ENCODE measurements at regions not wholly inside any gene's neighbourhood (a gene's known extent, or its start where the extent isn't known, plus 50 kb on each side); places are given as distances from the start of the nearest gene placed in this dataset.
"Not testable (repeated sequence)": the region's sequence is repeated elsewhere in the genome, so short reads cannot be mapped to it uniquely, and the experiment has no call there.

DNA sequence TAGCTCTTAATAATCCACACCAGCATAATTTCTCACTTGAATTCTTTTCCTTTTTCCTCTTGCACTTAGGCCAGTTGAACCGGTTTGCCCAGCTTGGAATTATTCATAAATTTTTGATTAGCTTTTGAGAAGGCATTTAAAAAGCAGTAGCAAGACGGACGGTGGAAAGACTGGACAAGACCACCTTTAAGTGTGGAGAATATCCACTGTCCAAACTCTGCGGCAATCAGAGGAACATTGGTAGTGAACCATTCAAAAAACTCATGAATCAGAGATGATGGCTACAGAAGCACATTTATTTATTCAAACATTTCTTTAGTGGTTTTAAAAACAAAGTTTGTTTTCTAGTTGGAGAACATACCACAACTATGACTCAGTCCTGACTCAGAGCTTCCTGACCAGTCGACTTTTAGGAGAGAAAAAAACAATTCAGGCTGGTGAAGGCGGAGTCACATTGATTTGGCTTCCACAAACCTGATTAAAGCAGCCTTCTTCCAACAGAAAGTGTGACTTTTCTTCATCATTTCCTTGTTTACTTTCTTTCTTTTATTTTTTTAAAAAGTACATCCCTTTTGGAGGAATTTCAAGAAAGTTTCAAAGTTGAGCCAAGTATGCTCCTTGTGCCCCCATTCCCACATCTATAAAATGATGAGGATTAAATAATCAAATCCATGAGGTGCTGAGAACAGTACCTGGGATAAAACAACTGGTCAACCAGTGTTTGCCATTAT, 128.8 kb downstream of the ADSS2 start:
- DNase-seq (ENCODE audit: low spot score): no peak

DNA sequence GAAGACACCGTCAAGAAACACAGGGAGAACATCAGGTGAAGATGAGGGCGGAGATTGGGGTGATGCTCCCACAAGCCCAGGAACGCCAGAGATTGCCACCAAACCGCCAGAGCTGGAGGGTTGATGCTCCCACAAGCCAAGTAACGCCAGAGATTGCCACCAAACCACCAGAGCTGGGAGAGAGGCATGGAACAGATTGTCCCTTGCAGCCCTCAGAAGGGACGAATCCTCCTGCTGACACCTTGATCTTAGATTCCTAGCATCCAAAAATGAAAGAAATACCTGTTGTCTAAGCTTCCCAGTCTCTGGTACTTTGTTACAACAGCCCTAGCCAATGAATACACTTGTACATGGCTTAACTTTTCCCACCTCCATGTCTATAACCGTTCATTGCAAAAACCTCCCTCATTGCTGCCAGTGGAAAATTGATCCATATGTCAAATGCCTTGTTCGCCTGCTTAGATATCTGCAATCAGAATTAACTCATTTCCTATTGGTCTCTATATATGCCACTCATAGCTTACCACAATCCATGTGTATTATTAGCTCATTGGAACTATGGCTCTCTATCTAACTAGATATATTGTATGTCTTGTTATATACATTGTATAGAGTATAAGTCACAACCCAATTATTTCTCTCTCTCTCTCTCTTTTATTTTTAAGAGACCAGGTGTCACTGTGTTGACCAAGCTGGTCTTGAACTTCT, 127.4 kb downstream of the ADSS2 start:
- no peak for DNase-seq (ENCODE audit: low spot score)

DNA sequence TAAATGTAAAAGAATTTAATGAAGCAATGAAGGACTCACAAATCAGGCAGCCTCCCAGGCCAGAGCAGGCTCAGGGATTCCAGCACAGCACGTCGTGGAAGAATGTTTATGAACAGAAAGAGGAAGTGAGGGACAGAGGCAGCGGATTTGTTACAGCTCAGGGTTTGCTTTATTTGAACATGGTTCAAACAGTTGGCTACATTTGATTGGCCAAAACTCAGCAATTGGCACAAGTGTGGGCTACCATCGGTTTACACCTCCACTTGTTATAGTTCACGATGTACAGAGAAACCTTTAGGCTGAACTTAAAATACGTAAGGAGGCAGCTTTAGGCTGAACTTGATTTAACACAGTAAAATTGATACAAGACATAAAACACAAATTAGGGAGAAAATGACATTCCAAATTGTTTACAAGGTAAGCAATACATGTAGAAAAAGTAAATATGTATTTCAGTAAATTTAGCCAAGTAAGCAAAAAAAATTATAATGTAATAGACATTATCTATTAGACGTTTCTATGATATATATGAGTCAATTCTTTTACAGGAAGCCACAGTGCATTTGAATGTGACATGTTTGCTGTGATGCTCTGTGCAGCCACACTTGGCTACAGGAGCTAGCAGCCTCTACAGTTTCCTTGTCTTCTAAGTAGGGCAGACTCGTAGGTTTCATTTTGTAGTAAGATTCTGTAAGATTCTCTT, 126.5 kb downstream of the ADSS2 start:
- DNase-seq (ENCODE audit: low spot score): no peak

DNA sequence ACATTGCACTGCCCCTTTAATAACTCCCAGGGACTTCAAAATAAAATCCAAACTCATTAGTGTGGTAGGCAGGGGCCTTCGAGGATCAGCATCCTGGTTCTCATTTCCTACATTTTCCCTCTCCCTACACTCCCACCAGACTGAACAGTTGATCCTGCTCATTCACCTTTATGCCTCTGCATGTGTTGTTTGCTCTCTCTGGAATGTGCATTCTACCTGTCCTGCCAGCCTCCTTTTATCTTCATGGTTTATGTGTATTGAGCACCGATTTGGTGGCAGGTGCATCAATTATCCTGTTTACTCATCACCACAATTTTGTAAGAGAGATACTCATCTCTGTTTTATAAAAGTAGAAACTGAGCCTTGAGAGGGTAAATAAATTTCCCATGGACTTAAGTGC, 125.0 kb downstream of the ADSS2 start:
- DNase-seq (ENCODE audit: low spot score): no peak

DNA sequence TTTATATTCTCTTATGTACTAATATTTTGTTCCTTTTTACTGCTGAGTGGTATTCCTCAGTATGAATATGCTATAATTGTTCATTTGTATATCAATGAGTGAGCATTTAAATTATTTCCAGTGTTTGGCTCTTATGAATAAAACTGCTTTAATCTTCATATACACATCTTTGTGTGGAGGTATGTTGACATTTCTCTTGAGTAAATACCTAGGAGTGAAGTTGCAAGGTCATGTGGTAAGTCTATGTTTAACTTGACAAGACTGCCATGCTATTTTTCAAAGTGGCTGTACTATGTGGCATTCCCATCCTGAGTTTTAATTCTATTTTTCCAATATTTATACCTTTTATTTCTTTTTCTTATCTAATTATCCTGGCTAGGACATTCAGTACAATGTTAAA, 124.2 kb downstream of the ADSS2 start:
- no peak for DNase-seq (ENCODE audit: low spot score)

DNA sequence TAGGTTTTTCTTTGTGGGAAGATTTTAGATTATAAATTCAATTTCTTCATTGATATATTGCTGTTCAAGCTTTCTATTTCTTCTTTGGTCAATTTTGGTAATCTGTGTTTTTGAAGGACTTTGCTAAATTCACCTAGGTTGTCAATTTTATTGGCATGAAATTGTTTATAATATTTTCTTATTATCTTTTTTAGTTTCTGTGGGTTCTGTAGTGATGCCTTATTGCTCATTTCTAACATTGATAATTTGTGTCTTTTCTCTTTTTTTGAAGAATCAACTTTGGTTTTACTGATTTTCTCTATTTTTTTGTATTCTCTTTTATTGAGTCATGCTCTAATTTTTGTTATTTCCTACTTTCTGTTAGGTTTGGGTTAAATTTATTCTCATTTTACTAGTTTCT, 123.2 kb downstream of the ADSS2 start:
- DNase-seq (ENCODE audit: low spot score): no peak

DNA sequence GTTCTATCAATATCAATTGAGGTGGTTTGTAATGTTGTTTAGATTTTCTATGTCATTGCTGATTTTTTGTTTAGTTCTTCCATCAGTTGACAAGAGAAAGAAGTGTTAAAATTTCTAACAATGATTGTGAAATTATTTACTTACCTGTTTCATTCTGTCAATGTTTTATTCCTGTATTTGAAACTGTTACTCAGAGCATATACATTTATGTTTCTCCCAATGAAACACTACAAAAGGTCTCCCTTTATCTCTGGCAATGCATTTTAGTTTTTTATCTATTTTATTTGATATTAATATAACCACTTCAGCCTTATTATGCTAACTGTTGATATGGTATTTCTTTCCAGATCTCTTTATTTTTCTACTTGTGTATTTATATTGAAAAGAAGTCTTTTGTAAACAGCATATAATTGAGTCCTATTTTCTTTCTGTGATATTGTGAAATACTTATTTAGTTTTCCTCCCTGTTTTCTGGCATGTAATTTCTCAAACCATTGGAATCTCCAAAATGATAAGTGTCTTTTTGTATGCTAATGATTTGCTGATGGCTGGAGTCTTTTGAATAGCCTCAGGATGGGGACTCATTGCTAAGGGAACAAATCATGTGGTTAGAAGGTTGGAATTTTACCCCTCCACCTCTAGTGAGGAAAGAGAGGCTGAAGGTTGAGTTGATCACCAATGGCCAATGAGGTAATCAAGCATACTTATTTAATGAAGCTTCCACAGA, 122.0 kb downstream of the ADSS2 start:
- DNase-seq (ENCODE audit: low spot score): no peak

DNA sequence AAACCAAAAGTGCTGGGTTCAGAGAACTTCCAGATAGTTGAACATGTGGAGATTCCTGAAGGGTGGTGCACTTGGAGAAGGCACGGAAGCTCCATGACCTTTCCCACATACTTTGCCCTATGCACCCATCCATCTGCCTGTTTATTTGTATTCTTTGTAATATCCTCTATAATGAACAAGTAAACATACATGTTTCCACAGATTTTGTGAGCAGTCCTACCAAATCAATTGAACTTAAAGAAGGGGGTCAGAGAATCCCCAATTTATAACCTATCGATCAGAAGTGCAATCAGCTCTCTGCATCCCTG, 121.4 kb downstream of the ADSS2 start:
- DNase-seq (ENCODE audit: low spot score): no peak

DNA sequence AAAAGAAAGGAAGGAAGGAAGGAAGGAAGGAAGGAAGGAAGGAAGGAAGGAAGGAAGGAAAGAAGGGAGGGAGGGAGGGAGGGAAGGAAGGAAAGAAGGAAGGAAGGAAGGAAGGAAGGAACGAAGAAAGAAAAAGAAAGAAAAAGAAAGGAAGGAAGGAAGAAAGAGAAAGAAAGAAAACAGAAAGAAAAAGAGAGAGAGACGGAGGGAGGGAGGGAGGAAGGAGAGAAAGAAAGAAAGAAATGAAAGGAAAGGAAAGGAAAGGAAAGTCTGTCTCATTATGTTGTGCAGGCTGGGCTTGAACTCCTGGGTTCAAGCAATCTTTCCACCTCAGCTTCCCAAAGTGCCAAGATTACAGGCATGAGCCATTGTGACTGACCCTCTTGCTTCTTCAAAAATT, 118.9 kb downstream of the ADSS2 start:
- DNase-seq (ENCODE audit: low spot score): not testable (repeated sequence)

DNA sequence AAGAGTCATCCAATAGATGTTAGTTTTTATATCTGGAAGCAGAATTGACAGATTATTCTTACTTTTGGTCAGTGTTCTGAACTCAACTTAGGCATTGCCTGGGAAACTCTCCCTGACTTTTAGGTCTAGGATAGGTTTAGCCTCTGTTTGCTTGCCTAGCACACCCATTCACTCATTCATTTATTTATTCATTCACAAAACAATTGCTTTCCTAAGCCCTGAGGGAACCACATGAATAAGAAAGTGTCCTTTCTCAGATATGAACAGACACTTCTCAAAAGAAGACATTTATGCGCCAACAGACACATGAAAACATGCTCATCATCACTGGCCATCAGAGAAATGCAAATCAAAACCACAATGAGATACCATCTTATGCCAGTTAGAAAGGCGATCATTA, 117.4 kb downstream of the ADSS2 start:
- DNase-seq (ENCODE audit: low spot score): not testable (repeated sequence)

DNA sequence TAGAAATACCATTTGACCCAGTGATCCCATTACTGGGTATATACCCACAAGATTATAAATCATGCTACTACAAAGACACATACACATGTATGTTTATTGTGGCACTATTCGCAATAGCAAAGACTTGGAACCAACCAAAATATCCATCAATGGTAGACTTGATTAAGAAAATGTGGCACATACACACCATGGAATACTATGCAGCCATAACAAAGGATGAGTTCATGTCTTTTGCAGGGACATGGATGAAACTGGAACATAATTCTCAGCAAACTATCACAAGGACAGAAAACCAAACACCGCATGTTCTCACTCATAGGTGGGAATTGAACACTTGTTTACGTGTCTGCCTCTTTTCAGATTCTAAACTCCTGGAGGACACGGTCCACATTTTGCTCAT, 116.9 kb downstream of the ADSS2 start:
- DNase-seq (ENCODE audit: low spot score): not testable (repeated sequence)

DNA sequence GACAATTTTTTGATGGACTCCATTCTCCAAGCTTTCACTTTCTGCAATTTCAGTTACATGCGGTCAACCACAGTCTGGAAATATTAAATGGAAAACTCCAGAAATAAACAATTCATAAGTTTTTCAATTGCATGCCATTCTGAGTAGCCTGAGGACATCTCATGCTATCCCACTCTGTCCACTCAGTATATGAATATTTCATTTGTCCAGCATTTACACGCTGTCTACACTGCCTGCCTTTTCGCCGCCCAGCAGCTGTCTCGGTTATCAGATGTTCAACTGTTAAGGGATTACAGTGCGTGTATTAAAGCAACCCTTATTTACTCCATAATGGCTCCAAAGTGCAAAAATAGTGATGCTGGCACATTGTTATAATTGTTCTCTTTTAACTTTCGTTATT, 116.3 kb downstream of the ADSS2 start:
- DNase-seq (ENCODE audit: low spot score): no peak

DNA sequence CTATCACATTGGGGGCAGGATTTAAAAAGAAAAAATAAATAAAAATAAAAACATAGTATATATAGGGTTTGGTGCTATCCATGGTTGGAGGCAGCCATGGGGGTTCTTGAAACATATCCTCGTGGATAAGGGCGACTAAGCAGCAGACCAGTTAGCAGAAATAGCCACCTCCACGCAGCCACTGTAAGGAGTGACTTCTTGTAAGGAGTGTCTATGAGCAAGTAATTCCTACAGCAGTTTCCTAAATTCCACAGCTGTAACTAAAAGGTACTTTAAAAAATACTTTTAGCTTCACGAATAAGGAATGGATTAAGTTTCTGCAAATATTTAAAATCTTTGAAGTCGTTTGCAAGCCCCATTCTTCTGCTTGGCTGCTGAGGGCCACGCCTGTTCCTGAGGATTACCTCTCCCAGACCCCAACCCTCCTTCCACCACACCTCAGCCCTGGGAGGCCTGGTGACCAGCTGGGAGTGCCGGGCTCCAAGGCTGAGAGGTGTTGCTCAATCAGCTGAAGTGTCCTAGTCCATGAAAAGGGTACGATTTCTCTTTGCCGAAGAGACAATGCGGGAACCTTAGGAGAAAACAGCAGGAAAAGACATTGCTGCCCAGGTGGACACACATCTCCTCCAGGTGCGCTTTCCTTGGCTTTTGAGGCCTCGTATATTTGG, 115.3 kb downstream of the ADSS2 start:
- no peak for DNase-seq (ENCODE audit: low spot score)

DNA sequence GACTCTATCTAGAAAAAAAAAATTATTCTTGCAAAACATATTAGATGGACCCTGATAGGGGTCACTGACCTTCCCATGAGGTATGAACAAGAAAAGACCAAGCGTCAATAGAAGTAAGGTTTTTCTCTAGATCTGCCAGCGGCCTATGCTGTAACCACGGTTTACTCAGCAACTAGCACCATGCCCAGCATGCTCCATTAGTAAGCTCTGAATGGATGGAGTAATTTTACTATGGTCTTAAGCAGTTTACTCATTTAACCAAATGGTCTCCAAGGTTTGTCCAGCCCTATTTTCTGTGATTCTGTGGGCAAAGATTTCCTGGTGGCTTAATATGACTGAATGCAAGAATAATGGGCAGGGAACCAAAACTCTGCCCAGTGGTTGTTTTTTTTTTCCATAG, 113.9 kb downstream of the ADSS2 start:
- no peak for DNase-seq (ENCODE audit: low spot score)

DNA sequence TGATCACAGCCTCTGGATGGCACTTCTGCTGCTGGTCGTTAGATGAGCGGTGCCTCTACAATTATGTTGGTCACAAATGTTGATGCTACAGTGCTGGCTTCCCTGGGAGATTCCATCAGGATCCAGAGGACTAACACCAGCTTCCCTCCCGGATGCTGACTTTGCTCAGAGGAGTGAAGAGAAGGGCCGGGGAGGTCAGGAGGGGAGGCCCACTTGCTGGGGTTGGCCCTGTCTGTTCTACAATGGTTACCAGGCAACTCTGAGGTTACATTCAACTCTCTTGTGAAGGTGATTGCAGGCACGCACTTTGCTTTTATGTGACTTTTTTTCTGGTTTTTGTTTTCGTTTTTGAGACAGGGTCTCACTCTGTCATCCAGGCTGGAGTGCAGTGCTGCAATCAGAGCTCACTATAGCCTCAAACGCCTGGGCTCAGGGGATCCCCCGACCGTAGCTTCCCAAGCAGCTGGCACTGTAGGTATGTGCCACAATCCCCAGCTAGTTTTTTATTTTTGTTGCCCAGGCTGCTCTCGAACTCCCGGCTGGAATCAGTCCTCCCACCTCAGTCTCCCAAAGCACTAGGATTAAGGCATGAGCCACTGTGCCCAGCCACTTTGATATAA, 112.5 kb downstream of the ADSS2 start:
- no peak for DNase-seq (ENCODE audit: low spot score)

DNA sequence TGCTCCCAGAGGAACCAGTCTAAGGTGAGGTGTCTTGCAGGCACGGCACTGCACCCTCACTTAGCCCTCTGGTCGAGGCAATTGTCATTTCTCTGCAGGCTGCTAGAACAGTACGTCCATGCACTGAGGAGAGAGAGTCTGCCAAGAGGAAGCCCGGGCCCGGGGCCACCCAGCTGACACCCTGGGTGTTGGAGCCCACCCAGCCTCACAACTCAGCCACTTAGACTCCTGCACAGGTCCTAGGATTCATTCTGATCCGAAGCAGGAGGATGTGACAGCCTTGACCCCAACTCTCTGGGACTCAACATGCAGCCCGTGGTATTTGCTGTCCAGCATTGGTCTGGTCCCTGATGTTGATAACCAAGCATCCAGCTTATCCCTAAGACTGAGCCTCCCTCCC, 111.9 kb downstream of the ADSS2 start:
- DNase-seq (ENCODE audit: low spot score): no peak

DNA sequence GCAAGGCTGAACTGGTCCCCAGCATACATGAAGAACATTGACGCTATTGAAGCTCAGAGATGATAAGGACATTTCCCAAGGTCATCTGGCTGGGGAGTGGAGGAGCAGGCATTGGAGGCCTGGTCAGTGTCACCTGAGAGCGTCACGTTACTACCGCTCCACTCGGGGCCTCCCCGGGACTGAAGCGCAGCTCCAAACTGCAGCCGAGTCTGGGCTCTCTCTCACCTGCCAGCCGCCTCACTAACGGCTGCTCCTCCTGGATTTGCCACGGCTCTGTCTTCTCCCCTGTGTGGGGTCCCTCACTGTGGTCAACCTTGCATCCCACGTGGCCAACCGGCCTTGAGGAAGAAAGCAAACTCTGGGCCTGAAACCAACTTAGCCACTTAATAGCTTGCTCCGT, 111.3 kb downstream of the ADSS2 start:
- no peak for DNase-seq (ENCODE audit: low spot score)

DNA sequence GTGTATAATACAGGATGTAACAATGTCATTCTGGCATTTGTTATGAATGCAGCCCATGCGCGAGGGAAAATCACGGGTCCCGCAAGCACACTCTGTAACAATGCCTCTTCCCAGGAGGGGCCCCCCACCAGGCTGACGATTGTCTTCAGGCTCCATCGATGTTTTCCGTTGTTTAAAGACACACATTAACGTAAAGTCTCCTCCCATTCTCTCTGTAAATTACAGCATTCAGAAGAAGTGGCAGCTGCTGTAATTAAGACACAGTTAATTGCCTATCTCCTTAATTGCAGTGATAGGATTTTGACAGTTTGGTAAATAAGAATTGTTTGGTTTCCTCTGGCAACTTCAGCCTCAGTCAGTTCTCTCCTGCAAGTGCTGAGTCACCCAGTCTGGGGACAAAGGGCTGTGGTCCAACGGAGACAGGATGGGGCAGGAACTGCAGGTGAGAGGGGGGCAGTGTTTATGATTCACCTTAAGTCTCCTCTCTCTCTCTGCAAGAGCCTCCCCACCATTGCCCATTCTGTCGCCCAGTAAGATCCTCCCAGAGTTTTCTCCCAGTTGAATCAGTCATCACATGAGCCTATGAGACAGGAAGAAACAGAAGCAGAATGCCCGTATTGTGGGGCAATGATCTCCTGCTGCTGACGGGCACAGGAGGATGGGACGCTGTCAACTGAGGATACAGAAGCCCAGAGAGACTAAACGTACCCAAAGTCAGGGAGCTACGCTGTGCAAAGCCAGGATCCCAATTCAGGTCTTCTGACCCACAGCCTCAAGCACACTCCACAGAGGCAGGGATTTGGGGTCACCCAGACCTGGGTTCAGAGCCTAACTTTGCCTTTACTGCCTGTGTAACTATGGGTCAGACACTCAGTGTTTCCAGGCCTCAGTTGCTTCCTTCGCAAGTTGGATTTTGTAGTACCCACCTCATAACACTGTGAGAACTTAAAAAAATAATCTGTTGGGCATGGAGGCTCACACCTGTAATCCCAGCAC, 110.0 kb downstream of the ADSS2 start:
- no peak for DNase-seq (ENCODE audit: low spot score)

DNA sequence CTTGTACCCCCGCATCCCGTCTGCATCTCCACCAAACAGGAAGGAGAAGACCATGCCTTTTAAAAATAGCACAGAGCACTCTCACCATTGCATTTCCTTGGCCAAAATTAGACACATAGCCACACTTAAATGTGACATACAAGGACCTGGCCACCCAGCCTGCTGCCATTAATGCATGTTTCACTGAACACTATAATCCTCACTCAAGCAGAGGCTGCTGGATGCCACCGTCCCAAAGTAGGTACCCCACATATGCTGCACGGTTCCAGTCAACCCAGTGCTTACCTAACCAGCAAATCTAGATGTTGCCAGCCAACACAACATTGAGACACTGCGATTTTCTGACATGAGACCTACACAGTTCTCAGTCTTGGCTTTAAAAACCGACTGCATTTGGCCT, 107.7 kb downstream of the ADSS2 start:
- no peak for DNase-seq (ENCODE audit: low spot score)

DNA sequence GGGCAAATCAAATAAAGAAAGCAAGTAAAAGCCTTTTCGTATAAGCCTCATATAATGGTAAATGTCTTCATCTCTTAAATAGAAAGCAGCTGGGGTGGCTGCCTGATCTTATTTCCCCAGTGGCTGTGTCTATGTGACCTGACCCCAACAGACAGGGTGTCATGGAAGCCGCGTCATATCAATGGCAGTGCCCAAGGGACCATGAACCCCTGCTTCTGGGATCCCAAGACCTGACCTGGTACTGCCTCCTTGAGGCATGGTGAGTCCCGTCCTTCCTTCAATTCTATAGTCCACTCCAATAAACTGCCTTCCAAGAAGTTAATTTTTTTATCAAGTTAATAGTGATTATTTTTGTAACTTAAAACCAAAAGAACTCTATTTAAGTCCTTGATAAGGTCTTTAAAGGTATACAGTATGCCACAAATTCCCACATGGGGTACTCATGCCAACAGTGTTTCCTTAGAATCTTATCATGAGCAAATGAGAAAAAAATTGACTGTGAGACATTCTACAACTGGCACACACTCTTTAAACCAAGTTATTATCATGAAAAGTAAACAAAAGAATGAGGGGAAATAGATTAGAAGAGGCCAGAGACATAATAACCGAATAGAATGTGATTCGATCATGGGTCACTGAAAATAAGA, 104.6 kb downstream of the ADSS2 start:
- DNase-seq (ENCODE audit: low spot score): no peak
